ENCODE measurements at regions not wholly inside any gene's neighbourhood (a gene's known extent, or its start where the extent isn't known, plus 50 kb on each side); places are given as distances from the start of the nearest gene placed in this dataset.

DNA sequence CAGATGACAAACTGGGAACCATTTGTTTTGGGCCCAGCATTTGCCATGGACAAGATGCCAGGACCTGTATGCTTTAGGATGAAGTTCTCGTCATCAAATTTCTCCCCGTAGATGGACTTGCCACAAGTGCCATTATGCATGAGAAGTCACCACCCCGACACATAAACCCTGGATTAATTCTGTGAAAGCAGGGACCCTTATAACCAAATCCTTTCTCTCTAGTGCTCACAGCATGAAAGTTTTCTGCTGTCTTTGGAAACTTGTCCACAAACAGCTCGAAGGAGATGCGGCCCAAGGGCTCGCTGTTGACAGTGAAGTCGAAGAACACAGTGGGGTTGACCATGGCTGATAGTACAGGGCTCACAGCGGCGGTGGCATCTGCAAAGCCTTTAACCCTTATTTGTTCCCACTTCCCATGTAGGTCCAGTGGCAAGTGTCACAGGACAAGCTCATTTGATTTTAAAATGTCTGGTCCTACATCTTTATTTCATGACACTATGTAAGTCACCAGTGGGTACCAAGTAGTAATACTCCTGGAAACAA lies 75.2 kb upstream of the MIR17HG start:
- DNase-seq (ENCODE audit: low read depth in 4 of 4, low spot score in 2 of 4), result no peak

DNA sequence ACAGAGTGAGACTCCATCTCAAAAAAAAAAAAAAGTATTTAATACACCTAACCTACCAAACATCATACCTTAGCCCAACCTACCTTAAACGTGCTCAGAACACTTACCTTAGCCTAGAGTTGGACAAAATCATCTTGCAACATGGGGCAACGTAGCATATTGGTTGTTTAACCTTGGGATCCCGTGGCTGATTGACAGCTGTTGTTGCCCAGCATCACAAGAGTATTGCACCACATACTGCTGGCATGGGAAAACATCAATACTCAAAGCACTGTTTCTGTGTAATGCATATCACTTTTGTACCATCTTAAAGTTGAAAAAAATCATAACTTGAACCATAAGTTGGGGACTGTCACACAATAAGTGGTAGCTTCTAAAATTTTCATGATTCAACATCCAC lies 73.8 kb upstream of the MIR17HG start:
- DNase-seq (ENCODE audit: low read depth in 4 of 4, low spot score in 2 of 4), result no peak

DNA sequence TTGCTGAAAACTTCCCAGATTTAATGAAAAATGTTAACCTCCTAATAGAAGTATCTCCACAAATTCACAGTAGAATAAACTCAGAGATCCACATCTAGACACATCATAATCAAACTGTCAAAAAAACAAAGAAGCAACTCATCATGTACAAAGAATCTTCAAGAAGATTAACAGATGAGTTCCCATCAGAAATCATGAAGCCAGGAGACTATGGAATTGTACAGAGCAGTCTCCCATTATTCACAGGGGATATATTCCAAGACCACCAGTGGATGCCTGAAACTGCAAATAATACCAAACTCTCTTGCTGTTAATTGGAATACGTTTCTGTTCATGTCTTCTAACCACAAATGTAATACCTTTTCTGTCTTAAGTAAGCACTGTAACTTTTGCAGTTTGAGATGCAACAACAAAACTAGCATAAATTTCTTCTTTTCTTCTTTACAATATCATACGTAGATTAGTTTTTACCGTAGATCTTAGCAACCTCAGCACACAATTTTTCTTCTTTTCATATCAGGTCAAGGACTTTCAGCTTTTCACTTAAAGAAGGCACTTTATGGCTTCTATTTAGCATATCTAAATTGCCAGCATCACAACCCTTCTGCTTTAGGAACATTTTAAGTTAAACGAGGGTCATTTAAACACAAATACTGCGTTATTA lies 70.3 kb upstream of the MIR17HG start:
- no peak for DNase-seq (ENCODE audit: low read depth in 4 of 4, low spot score in 2 of 4)

DNA sequence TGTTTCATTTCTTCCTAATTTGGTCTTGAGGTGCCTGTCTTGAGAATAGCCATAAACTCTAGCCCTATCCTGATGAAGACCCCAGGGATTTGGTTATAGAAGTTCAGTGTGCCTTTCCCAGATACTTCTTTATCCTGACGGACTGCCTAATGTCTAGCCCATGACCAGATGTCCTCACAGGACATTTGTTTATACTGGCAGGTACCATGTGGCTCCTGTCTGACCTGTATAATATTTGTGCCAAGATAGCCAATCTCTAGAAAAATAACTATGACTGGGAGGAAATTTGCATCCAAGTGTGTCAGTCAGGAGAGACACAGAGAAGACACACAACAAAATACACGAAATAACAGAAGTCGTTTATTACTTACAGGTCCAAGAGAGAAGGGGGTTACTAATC lies 69.2 kb upstream of the MIR17HG start:
- no peak for DNase-seq (ENCODE audit: low read depth in 4 of 4, low spot score in 2 of 4)

DNA sequence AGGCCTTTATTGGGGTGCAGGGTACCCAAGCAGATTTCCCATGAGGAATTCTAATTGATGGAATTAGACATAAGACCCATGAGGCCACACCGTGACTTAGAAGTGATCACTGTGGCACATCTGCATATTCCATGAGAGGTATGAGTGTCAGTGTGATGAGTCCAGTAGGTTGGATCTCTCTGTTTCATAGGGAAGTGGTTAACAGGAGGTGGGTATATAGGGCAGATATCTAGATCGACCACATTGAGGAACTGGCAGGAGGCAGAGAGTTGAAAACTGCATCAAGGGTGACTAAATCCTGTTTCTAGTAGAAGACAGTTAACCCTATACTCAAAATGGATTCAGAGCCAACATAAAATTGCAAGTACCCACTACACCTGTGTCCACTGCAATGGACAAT lies 68.6 kb upstream of the MIR17HG start:
- no peak for DNase-seq (ENCODE audit: low read depth in 4 of 4, low spot score in 2 of 4)

DNA sequence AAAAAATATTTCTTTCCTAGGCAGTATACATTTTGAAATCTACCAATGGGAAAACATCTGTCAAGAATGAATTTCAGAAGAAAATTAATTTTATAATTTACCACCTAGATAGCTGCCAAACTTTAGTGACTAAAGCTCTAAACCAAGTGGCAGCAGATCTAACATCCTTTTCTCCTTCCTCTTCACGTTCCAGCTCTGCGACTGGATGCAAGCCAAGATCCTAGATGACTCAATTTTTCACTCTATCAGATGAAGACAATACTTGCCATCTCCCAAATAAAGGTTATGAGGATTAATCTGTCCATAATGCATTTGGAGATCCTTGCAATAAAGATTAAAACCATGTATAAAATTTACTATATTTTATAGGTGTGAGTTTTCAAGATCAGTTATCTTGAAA lies 66.7 kb upstream of the MIR17HG start:
- no peak for DNase-seq (ENCODE audit: low read depth in 4 of 4, low spot score in 2 of 4)

DNA sequence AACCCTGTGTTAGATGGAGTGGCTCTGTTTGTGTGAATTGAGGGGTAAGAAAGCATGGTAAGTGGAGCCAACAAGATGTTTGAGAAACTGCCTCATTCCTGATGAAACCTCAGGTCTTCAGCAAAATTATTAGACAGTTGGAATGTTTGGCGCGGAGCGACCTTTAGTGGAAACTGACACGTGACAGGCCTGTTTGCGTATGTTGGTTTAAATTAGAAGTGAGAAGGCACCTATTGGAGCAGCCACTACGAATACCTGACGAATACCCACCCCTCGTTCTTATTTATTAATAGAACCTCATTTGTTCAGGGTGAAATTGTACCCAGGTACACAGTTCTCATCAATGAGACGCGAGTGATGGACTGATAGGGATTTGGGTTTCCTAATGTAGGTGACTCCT lies 63.2 kb upstream of the MIR17HG start:
- DNase-seq (ENCODE audit: low read depth in 4 of 4, low spot score in 2 of 4), result no peak

DNA sequence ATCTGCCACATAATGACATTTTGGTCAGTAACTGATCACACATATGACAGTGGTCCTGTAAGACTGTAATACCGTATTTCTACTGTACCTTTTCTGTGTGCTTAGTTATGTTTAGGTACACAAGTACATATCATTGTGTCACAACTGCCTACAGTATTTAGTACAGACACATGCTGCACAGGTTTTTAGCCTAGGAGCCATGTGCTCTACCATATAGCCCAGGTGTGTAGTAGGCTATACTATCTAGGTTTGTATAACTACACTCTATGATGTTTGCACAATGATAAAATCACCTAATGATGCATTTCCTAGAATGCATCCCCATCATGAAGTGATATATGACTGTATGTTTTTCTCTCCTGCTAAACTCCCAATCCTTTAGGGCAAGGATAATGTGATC lies 61.2 kb upstream of the MIR17HG start:
- DNase-seq (ENCODE audit: low read depth in 4 of 4, low spot score in 2 of 4), result no peak

DNA sequence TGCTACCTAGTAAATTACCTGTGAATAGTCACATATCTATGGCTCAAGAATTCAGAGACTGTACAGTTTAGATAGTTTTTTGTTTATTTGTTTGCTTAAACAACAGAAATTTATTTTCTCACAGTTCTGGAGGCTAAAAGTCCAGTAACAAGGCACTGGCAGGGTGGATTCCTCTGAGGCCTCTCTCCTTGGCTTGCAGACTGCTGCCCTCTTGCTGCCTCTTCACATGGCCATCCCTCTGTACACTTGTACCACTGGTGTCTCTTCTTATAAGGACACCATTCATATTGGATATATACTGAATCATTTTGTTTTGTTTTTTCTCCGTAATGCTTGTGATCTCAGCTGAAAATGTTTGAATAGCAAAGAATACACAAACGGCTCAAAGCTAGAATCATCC lies 56.4 kb upstream of the MIR17HG start:
- DNase-seq (ENCODE audit: low read depth in 4 of 4, low spot score in 2 of 4), result no peak

DNA sequence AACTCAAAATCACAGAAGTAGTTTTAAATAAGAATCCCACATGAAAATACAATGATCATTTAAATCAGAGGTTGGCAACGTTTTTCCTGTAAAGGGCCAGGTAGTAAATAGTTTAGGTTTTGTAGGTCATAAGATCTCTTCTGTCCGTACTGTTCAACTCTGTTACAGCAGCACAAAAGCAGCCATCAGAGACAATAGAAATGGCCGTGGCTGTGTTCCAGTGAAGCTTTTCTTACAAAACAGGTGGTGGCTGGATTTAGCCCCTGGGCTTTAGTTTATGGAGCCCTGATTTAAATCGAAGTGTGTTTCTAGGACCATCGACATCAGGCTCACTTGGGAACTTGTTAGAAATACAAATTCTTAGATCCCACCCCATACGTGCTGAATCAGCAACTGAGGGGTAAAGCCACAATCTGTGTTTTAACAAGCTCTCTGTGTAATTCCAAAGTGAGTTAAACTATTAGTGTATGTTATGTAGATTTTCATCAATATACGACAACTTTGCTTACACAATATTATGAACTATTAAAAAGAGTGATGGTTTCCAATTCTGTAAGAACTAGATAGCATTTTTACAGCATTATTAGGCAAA lies 54.8 kb upstream of the MIR17HG start:
- DNase-seq (ENCODE audit: low read depth in 4 of 4, low spot score in 2 of 4), result no peak

DNA sequence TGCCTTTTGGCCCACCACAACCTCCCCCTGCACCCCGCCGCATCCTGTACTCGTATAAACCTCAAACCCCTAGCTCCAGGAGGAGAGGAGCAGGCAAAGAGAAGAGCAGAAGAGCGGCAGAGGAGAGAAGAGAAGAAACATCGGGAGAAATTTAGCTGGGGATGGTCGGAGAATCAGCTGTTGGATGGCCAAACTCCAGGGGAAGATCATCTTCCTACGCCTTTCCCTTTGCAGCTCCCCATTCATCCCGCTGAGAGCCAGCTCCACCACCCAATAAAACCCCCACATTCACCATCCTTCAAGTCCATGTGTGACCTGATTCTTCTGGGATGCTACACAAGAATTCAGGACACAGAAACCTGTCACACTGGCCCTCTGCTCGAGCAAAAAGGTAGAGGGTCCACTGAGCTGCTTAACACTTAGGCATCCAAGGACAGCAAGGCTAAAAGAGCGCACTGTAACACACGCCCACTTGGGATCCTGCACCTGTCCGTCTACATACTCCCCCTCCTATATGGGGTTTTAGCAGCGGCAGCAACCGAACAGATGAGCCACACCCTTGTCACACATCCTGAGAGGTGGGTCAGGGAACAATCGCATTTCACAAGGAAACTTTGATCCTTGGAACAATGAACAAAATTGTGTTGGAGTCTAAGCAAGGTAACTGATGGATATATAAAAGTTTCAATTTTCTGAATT lies 51.6 kb upstream of the MIR17HG start:
- no peak for DNase-seq (ENCODE audit: low read depth in 4 of 4, low spot score in 2 of 4)

DNA sequence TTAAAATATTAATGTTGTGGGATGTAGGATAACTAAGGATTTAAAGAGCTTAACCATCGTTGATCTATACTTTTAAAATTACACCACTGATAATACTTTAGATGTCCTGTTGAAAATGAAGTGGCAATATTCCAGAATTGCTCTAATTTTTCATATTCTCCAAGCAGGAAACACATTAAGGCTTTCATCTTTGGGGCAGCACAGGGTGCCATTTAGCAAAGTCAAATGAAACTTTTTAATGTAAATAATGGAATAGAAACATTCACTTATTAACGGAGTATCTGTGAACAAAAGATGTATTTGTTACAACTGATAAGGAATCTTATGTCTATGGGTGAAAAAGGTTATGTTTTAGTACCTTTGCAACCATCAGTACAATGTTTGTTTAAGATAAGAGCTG lies 50.0 kb upstream of the MIR17HG start:
- no peak for DNase-seq (ENCODE audit: low read depth in 4 of 4, low spot score in 2 of 4)

Measured in left renal cortex interstitium (tissue), 4 donors.